DOHH2 (cell line): ENCODE measurements at regions not wholly inside any gene's neighbourhood (a gene's known extent, or its start where the extent isn't known, plus 50 kb on each side); places are given as distances from the start of the nearest gene placed in this dataset.

ENCODE experiments used
- CTCF ChIP-seq: fragments of 200-600 bp; sonication (generic); IDR thresholded peaks from one replicate; pipeline ENCODE4 v1.5.1; 2014; ENCODE audit warnings: antibody characterized with exemption, mild to moderate bottlenecking, low read depth, low read length; ENCODE audit not compliant: poor library complexity, severe bottlenecking
- EZH2phosphoT487 ChIP-seq: fragments of 200-600 bp; sonication (generic); IDR thresholded peaks from 2 replicates; pipeline ENCODE4 v1.6.1; 2017; ENCODE audit warnings: borderline replicate concordance, mild to moderate bottlenecking, antibody characterized with exemption, low read length, moderate library complexity, mixed read lengths

GRCh38 chr22:44437216-44438055, 60.6 kb downstream of the RTL6 start:
- no peak for TF ChIP-seq CTCF
- no peak for TF ChIP-seq EZH2phosphoT487
